GM23248 (cell line): ENCODE measurements at regions not wholly inside any gene's neighbourhood (a gene's known extent, or its start where the extent isn't known, plus 50 kb on each side); places are given as distances from the start of the nearest gene placed in this dataset.

ENCODE experiments used
- DNase-seq: peaks from one replicate; pipeline ENCODE4 v3.0.0-alpha.2; 2015
- H2AFZ ChIP-seq: fragments of 200-600 bp; sonication (generic); 2 replicates; pipeline ENCODE4 v1.6.1; 2016; ENCODE audit warnings: antibody characterized with exemption
- H3F3A ChIP-seq: fragments of 200-600 bp; sonication (generic); 2 replicates; pipeline ENCODE4 v1.6.1; 2016; ENCODE audit warnings: mild to moderate bottlenecking, antibody characterized with exemption, mixed run types; ENCODE audit not compliant: insufficient read depth
- H3K27ac ChIP-seq: fragments of 200-600 bp; sonication (generic); 2 replicates; pipeline ENCODE4 v1.5.1; 2016; ENCODE audit warnings: mild to moderate bottlenecking
- H3K27me3 ChIP-seq: fragments of 200-600 bp; sonication (generic); replicated peaks from 2 replicates; pipeline ENCODE4 v1.6.1; 2016; ENCODE audit warnings: mild to moderate bottlenecking; ENCODE audit not compliant: insufficient read depth
- H3K36me3 ChIP-seq: fragments of 200-600 bp; sonication (generic); 2 replicates; pipeline ENCODE4 v1.6.1; 2016; ENCODE audit warnings: low read depth, mild to moderate bottlenecking
- H3K4me1 ChIP-seq: fragments of 200-600 bp; sonication (generic); 2 replicates; pipeline ENCODE4 v1.6.1; 2016; ENCODE audit warnings: mild to moderate bottlenecking; ENCODE audit not compliant: insufficient read depth
- H3K4me2 ChIP-seq: fragments of 200-600 bp; sonication (generic); one replicate; pipeline ENCODE4 v1.6.1; 2016; ENCODE audit warnings: mild to moderate bottlenecking; ENCODE audit not compliant: unreplicated experiment
- H3K4me3 ChIP-seq: fragments of 200-600 bp; sonication (generic); 2 replicates; pipeline ENCODE4 v1.5.1; 2016; ENCODE audit warnings: mild to moderate bottlenecking
- H3K79me2 ChIP-seq: fragments of 200-600 bp; sonication (generic); 2 replicates; pipeline ENCODE4 v1.6.1; 2016; ENCODE audit warnings: mild to moderate bottlenecking; ENCODE audit not compliant: insufficient read depth
- H3K9ac ChIP-seq: fragments of 200-600 bp; sonication (generic); 2 replicates; pipeline ENCODE4 v1.6.1; 2016; ENCODE audit warnings: mild to moderate bottlenecking
- H3K9me2 ChIP-seq: fragments of 200-600 bp; sonication (generic); 2 replicates; pipeline ENCODE4 v1.6.1; 2016; ENCODE audit warnings: mixed run types, mild to moderate bottlenecking, moderate library complexity; ENCODE audit not compliant: insufficient read depth
- H3K9me3 ChIP-seq: fragments of 200-600 bp; sonication (generic); one replicate; pipeline ENCODE4 v1.6.1; 2017; ENCODE audit warnings: low read depth
- H4K20me1 ChIP-seq: fragments of 200-600 bp; sonication (generic); 2 replicates; pipeline ENCODE4 v1.6.0; 2016; ENCODE audit not compliant: insufficient read depth
- EZH2 ChIP-seq: fragments of 200-600 bp; sonication (generic); IDR thresholded peaks from 2 replicates; pipeline ENCODE4 v1.6.1; 2018; ENCODE audit warnings: antibody characterized with exemption, mild to moderate bottlenecking; ENCODE audit not compliant: insufficient read depth, poor library complexity, severe bottlenecking
- EZH2phosphoT487 ChIP-seq: fragments of 200-600 bp; sonication (generic); IDR thresholded peaks from 2 replicates; pipeline ENCODE4 v1.6.1; 2018; ENCODE audit warnings: antibody characterized with exemption, moderate library complexity, mild to moderate bottlenecking, low read depth; ENCODE audit not compliant: insufficient read depth
- WGBS, 2 experiments: methylation state at CpG; one replicate each; pipeline ENCODE4 v1.1.6; 2015 to 2017; ENCODE audit warnings: low lambda C conversion rate in 2 of 2, low coverage in 1 of 2; ENCODE audit errors: missing lambda C conversion rate in 2 of 2; 5-methylcytosine and 5-hydroxymethylcytosine counted together
- in situ Hi-C: fragments of 300-500 bp; cut with MboI; formaldehyde crosslinking; loops from 2 replicates; pipeline ENCODE4 v1.15.0; 2020

DNA sequence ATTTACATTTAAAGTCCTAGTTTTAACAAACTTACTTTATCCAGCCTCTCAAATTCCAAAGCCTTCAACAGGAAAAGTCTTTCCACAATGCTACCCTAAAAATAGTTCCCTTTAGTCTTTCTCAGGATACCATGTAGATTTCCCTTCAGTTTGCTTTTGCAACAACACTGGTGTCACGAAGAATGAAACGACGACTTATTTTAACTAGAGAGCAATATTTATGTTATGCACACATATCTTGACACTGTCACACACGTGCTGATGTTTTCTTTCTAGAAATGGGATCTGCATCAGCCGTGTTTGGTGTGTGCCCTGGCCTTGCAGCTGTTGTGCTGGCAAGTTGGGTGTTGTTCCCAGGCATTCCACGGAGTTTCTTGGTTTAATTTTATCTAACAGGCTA, 75.5 kb downstream of the SIPA1L2 start:
- WGBS, 2 experiments = 41 to 54% methylated on average over 6 of the region's 6 CpGs
- no peak for DNase-seq
- H3K4me3 ChIP-seq = no peak overlapping the region
- H3K36me3 ChIP-seq = no peaks in the 10 kb centered on the region
- H3K27ac ChIP-seq = no peak overlapping the region
- peak overlapping the region; percentile 34 for H2AFZ ChIP-seq
- peaks cover 15% of the 10 kb centered on the region for H3K4me1 ChIP-seq
- no peaks in the 10 kb centered on the region for H3K9me3 ChIP-seq
- no peaks in the 10 kb centered on the region for H3K27me3 ChIP-seq
- H3K4me2 ChIP-seq = peak overlapping the region; percentile 59
- H3F3A ChIP-seq = peaks cover 8% of the 10 kb centered on the region
- no peaks in the 10 kb centered on the region for H4K20me1 ChIP-seq
- in situ Hi-C loops = no loop called here
- TF ChIP-seq EZH2 (no peak), EZH2phosphoT487 (no peak)
- H3K79me2 ChIP-seq = no peaks in the 10 kb centered on the region
- H3K9ac ChIP-seq = no peak overlapping the region
- no peaks in the 10 kb centered on the region for H3K9me2 ChIP-seq

DNA sequence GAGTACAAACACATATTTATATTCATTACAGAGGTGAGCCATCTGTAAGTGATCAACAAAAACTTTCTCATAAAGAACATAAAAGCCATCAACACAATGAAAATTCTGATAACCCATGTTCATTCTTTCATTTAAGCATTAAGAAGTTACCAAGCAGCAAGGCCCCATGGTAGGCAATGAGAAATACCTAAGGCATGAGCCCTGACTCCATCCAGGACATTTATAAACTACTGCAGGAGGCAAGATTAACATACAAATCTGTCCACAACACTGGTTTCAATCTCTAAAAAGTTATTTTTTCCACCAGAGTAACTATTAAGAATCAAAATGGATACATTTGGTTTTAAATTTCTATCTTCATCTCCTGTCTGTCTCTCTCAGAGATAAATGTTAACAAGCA, 76.1 kb downstream of the SIPA1L2 start:
- TF ChIP-seq EZH2phosphoT487 (no peak), EZH2 (no peak)
- peak overlapping the region; percentile 34 for H2AFZ ChIP-seq
- no peak overlapping the region for H3K4me3 ChIP-seq
- H3F3A ChIP-seq = peaks cover 8% of the 10 kb centered on the region
- no peaks in the 10 kb centered on the region for H3K79me2 ChIP-seq
- no peaks in the 10 kb centered on the region for H4K20me1 ChIP-seq
- peak overlapping the region; percentile 59 for H3K4me2 ChIP-seq
- H3K27ac ChIP-seq = no peak overlapping the region
- H3K9me2 ChIP-seq = no peaks in the 10 kb centered on the region
- no peaks in the 10 kb centered on the region for H3K9me3 ChIP-seq
- no peaks in the 10 kb centered on the region for H3K36me3 ChIP-seq
- in situ Hi-C loops = no loop called here
- peaks cover 15% of the 10 kb centered on the region for H3K4me1 ChIP-seq
- no peaks in the 10 kb centered on the region for H3K27me3 ChIP-seq
- no peak overlapping the region for H3K9ac ChIP-seq
- peak; percentile 61 for DNase-seq

DNA sequence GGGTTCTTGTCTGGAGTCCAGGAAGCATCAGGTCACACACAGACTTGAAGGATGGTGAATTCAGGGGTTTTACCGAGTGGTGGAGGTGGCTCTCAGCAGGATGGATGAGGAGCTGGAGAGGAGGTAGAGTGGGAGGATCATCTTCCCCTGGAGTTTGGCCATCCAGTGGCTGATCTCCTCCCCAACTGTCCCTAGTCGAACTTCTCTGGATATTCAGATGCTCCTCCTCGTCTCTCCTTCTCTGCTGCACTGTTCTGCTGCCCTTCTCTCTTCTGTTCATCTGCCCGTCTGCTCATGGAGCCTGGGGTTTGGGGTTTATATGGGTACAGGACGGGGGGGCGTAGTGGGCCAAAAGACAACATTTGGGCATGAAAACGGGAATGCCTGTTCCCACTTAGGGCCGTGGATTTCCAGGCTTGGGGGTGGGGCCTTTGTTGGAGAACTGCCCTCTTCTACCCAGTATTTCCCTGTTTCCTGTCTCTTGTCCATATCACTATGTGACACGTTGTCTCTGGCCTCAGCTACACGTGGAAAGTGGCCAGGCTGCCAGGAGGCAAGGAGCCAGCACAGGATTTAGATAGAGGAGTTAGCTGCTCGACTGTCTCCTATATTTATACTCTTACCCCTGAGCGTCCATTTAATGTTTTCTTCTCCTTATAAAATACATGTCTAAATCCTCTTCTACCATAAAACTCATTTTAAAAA, 76.7 kb downstream of the SIPA1L2 start:
- no peak overlapping the region for H3K27ac ChIP-seq
- 44 to 47% methylated on average over 12 of the region's 12 CpGs for WGBS, 2 experiments
- H3K4me2 ChIP-seq = peak overlapping the region; percentile 59
- no peaks in the 10 kb centered on the region for H3K27me3 ChIP-seq
- H3K4me3 ChIP-seq = no peak overlapping the region
- H3K9me3 ChIP-seq = no peaks in the 10 kb centered on the region
- TF ChIP-seq EZH2 (no peak), EZH2phosphoT487 (no peak)
- H3K4me1 ChIP-seq = peaks cover 15% of the 10 kb centered on the region
- H4K20me1 ChIP-seq = no peaks in the 10 kb centered on the region
- H3K9me2 ChIP-seq = no peaks in the 10 kb centered on the region
- H3K9ac ChIP-seq = no peak overlapping the region
- H3F3A ChIP-seq = peaks cover 8% of the 10 kb centered on the region
- H3K79me2 ChIP-seq = no peaks in the 10 kb centered on the region
- H3K36me3 ChIP-seq = no peaks in the 10 kb centered on the region
- in situ Hi-C loops = no loop called here
- peak overlapping the region; percentile 34; the same call in 1 of the 2 replicates for H2AFZ ChIP-seq
- DNase-seq = peak; percentile 20

DNA sequence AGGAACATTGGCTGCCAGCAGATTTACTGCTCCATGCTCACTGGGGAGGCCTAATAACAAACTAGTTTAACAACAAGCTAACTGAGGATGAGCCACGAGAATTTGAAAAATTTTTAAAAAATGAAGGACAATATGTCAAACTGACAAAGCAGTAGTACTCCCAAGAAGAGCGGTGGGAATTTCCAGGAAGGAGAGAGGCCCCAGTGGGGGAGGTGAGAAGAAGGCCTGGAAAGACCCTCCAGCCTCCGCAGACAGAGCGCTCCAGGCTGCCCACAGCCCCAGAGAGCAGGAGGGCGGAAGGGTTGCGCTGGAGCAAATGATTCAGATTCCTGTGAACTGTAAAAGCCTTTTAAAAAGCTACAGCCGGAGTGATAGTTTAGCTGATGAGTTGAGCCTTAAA, 78.5 kb downstream of the SIPA1L2 start:
- H3K27ac ChIP-seq = no peak overlapping the region
- peaks cover 8% of the 10 kb centered on the region for H3F3A ChIP-seq
- H3K4me3 ChIP-seq = no peak overlapping the region
- DNase-seq = no peak
- H3K4me2 ChIP-seq = no peak overlapping the region
- no peaks in the 10 kb centered on the region for H3K27me3 ChIP-seq
- no peak overlapping the region for H3K9ac ChIP-seq
- H4K20me1 ChIP-seq = no peaks in the 10 kb centered on the region
- peaks cover 15% of the 10 kb centered on the region for H3K4me1 ChIP-seq
- no peaks in the 10 kb centered on the region for H3K79me2 ChIP-seq
- H2AFZ ChIP-seq = no peak overlapping the region
- H3K36me3 ChIP-seq = no peaks in the 10 kb centered on the region
- no peaks in the 10 kb centered on the region for H3K9me3 ChIP-seq
- in situ Hi-C loops = no loop called here
- TF ChIP-seq EZH2 (no peak), EZH2phosphoT487 (no peak)
- no peaks in the 10 kb centered on the region for H3K9me2 ChIP-seq
- 91 to 95% methylated on average over 7 of the region's 7 CpGs for WGBS, 2 experiments

DNA sequence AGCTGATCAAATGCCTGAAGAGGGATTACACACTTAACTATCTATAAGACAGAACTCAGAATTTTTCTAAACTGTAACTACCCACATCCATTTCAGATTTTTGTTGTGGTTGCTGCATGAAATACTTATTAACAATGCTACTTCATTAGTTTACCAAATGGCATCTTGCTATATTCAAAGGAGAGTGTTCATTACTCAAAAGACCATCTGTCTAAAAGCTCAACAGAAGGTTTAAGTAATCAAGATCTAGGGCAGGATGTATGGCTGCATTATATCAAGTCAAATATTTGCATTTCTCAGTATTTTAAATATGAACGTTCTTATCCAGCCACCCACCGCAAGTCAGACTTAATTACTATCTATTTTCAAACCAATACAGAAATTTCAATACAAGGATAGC, 79.9 kb downstream of the SIPA1L2 start:
- Histone ChIP-seq H4K20me1 (no peaks in the 10 kb centered on the region), H3K4me1 (peaks cover 15% of the 10 kb centered on the region), H3K36me3 (no peaks in the 10 kb centered on the region), H3K79me2 (no peaks in the 10 kb centered on the region), H3F3A (peaks cover 8% of the 10 kb centered on the region), H3K9me2 (no peaks in the 10 kb centered on the region), H3K4me3 (no peak overlapping the region), H3K27ac (no peak overlapping the region), H3K4me2 (no peak overlapping the region), H3K9ac (no peak overlapping the region), H3K27me3 (no peaks in the 10 kb centered on the region), H3K9me3 (no peaks in the 10 kb centered on the region), H2AFZ (no peak overlapping the region)
- WGBS, 2 experiments = 91 to 93% methylated on average over 2 of the region's 2 CpGs
- no peak for DNase-seq
- TF ChIP-seq EZH2 (no peak), EZH2phosphoT487 (no peak)
- in situ Hi-C loops = no loop called here
